K562 (cell line): ENCODE measurements at regions not wholly inside any gene's neighbourhood (a gene's known extent, or its start where the extent isn't known, plus 50 kb on each side); places are given as distances from the start of the nearest gene placed in this dataset.
A peak's percentile ranks its signal among the peaks of the same experiment; 100 is the strongest.

ENCODE experiments used
- ATAC-seq: fragments of 200-7000 bp; cut with Tn5 transposase; 3 replicates; pipeline ENCODE4 v1.9.1; 2020; ENCODE audit warnings: moderate library complexity
- BruUV-seq: library from RNA; stranded (reverse); fragments of 400-500 nt; replicated peaks from 2 replicates; lab custom pipeline; 2021; lab: Mats Ljungman, UMichigan
- CTCF ChIA-PET: fragments of 300-600 bp; formaldehyde crosslinking; extraction: SDS; loops from one replicate; lab custom pipeline; 2021; ENCODE audit warnings: low intra/inter-chr PET ratio; lab: Yijun Ruan, JAX
- POLR2A ChIA-PET: fragments of 300-600, 350-650 bp; sonication (Branson Sonifier 250); formaldehyde crosslinking; extraction: SDS; loops from one replicate; lab custom pipeline; 2021; ENCODE audit warnings: antibody characterized with exemption, inconsistent platforms; lab: Yijun Ruan, JAX
- DNase-seq, 4 experiments: peaks; one replicate each; pipeline versions ENCODE4 v3.0.0 to v3.0.0-alpha.2; 2011 to 2018; ENCODE audit warnings: low spot score in 3 of 4, mixed read lengths in 3 of 4; ENCODE audit errors: extremely low read depth in 1 of 4
- FAIRE-seq: peaks from 2 replicates; lab custom pipeline; 2011; peaks lifted over from hg19 to GRCh38; lab: Jason Lieb, UNC
- H2AFZ ChIP-seq: 2 replicates; pipeline ENCODE4 v1.6.0; 2011; ENCODE audit warnings: low read depth, low read length, control low read depth, inconsistent platforms
- H3K27ac ChIP-seq: fragments of 200-600 bp; 3 replicates; pipeline ENCODE4 v1.8.0; 2011; ENCODE audit warnings: low read depth, mild to moderate bottlenecking, control low read depth, inconsistent platforms, low read length, moderate library complexity, mixed read lengths; ENCODE audit errors: extremely low read depth
- H3K27me3 ChIP-seq, 2 experiments: fragments of 300-600 bp in 1 of 2; 2 replicates in 1 of 2; 3 replicates in 1 of 2; pipeline versions ENCODE4 v1.6.0 to v1.8.0; 2011; ENCODE audit warnings: inconsistent platforms in 2 of 2, low read length in 2 of 2, mild to moderate bottlenecking in 1 of 2, mixed read lengths in 1 of 2, moderate library complexity in 1 of 2; ENCODE audit not compliant: control insufficient read depth in 2 of 2, insufficient read depth in 2 of 2
- H3K36me3 ChIP-seq: fragments of 300-600 bp; 3 replicates; pipeline ENCODE4 v1.8.0; 2011; ENCODE audit warnings: mild to moderate bottlenecking, low read length, inconsistent platforms; ENCODE audit not compliant: control insufficient read depth, insufficient read depth
- H3K4me1 ChIP-seq, 2 experiments: fragments of 200-600 bp in 1 of 2; replicated peaks in 1 of 2; 2 replicates in 1 of 2; 3 replicates in 1 of 2; pipeline versions ENCODE4 v1.5.1 to v1.8.0; 2011; ENCODE audit warnings: inconsistent platforms in 2 of 2, low read length in 2 of 2, mild to moderate bottlenecking in 1 of 2, mixed read lengths in 1 of 2, moderate library complexity in 1 of 2; ENCODE audit not compliant: control insufficient read depth in 2 of 2, insufficient read depth in 2 of 2
- H3K4me2 ChIP-seq: 2 replicates; pipeline ENCODE4 v1.6.1; 2011; ENCODE audit warnings: low read length, control low read depth, inconsistent platforms, mixed read lengths; ENCODE audit not compliant: insufficient read depth
- H3K4me3 ChIP-seq: fragments of 200-600 bp; sonication (generic), shearing (Covaris generic); 2 replicates; pipeline ENCODE4 v1.5.1; 2016; ENCODE audit warnings: control low read depth, inconsistent platforms
- H3K79me2 ChIP-seq: fragments of 200-600 bp; 3 replicates; pipeline ENCODE4 v1.8.0; 2011; ENCODE audit warnings: low read length, inconsistent platforms; ENCODE audit not compliant: control insufficient read depth, insufficient read depth
- H3K9ac ChIP-seq, 2 experiments: 2 replicates each; pipeline versions ENCODE4 v1.6.0 to v1.6.1; 2011; ENCODE audit warnings: low read depth in 2 of 2, low read length in 2 of 2, control low read depth in 1 of 2, inconsistent platforms in 1 of 2, mild to moderate bottlenecking in 1 of 2, mixed read lengths in 1 of 2; ENCODE audit not compliant: insufficient read depth in 1 of 2
- H3K9me1 ChIP-seq: one replicate; pipeline ENCODE4 v1.6.0; 2011; ENCODE audit warnings: inconsistent platforms, mild to moderate bottlenecking, low read length, moderate library complexity; ENCODE audit not compliant: control insufficient read depth, insufficient read depth
- H3K9me3 ChIP-seq: replicated peaks from 2 replicates; pipeline ENCODE4 v1.5.1; 2011; ENCODE audit warnings: low read depth, low read length, inconsistent platforms; ENCODE audit not compliant: control insufficient read depth, insufficient read depth
- H4K20me1 ChIP-seq: replicated peaks from 2 replicates; pipeline ENCODE4 v1.6.1; 2011; ENCODE audit warnings: low read length, inconsistent platforms, mixed read lengths; ENCODE audit not compliant: control insufficient read depth, insufficient read depth
- CBX8 ChIP-seq: fragments of 200-600 bp; sonication (generic); IDR thresholded peaks from 2 replicates; pipeline ENCODE4 v1.6.1; 2012; ENCODE audit warnings: borderline replicate concordance, mixed run types, low read depth, mild to moderate bottlenecking, moderate library complexity, mixed read lengths, low read length, control low read depth, inconsistent platforms; ENCODE audit not compliant: poor library complexity, severe bottlenecking; ENCODE audit errors: extremely low read depth
- CREBBP ChIP-seq: IDR thresholded peaks from one replicate; pipeline ENCODE4 v1.6.1; 2012; ENCODE audit warnings: low read depth, mild to moderate bottlenecking, control low read depth, inconsistent platforms, low read length
- E2F8 ChIP-seq: fragments of 450-650 bp; IDR thresholded peaks from 2 replicates; pipeline ENCODE4 v1.7.1; 2018; ENCODE audit warnings: mild to moderate bottlenecking, low read depth; ENCODE audit not compliant: partially characterized antibody
- EZH2 ChIP-seq: IDR thresholded peaks from 2 replicates; pipeline ENCODE4 v1.6.1; 2012; ENCODE audit warnings: low read depth, mild to moderate bottlenecking, inconsistent platforms, low read length, borderline replicate concordance
- HDAC3 ChIP-seq: fragments of 450-650 bp; IDR thresholded peaks from 2 replicates; pipeline ENCODE4 v1.6.1; 2018; ENCODE audit warnings: borderline replicate concordance, mild to moderate bottlenecking, moderate library complexity; ENCODE audit not compliant: partially characterized antibody
- HDGF ChIP-seq: fragments of 450-650 bp; IDR thresholded peaks from 2 replicates; pipeline ENCODE4 v1.6.1; 2016
- MYC ChIP-seq, 2 experiments: fragments of 250-450 bp in 1 of 2; sonication (Bioruptor Pico) in 1 of 2; IDR thresholded peaks; 2 replicates each; pipeline versions ENCODE4 v1.5.1 to v1.6.1; 2012 to 2021; ENCODE audit warnings: low read depth in 2 of 2, borderline replicate concordance in 1 of 2, improper control_type of control experiment in 1 of 2, low read length in 1 of 2, mild to moderate bottlenecking in 1 of 2, moderate library complexity in 1 of 2
- MYNN ChIP-seq, 2 experiments: sonication (generic); formaldehyde crosslinking in 1 of 2; IDR thresholded peaks; 2 replicates each; pipeline versions ENCODE4 v1.5.0 to v1.6.1; 2016 to 2020; ENCODE audit warnings: antibody characterized with exemption in 1 of 2, missing genetic modification reagents in 1 of 2
- PTTG1 ChIP-seq: fragments of 450-650 bp; IDR thresholded peaks from 2 replicates; pipeline ENCODE4 v1.6.1; 2016; ENCODE audit warnings: low read depth, mild to moderate bottlenecking, missing genetic modification characterization, missing compliant biosample characterization
- RBM25 ChIP-seq: fragments of 200-400 bp; formaldehyde crosslinking; IDR thresholded peaks from 2 replicates; pipeline ENCODE4 v1.6.1; 2018; ENCODE audit warnings: low read length, low read depth, moderate library complexity; ENCODE audit not compliant: severe bottlenecking
- RFX7 ChIP-seq: fragments of 250-450 bp; sonication (Bioruptor Pico); IDR thresholded peaks from 2 replicates; pipeline ENCODE4 v1.5.1; 2021; ENCODE audit warnings: mild to moderate bottlenecking
- SP2 ChIP-seq: IDR thresholded peaks from 2 replicates; pipeline ENCODE4 v1.6.1; 2011; ENCODE audit warnings: mild to moderate bottlenecking, low read depth, low read length, moderate library complexity; ENCODE audit not compliant: poor library complexity, severe bottlenecking; ENCODE audit errors: extremely low read depth
- TAF15 ChIP-seq: fragments of 200-400 bp; formaldehyde crosslinking; IDR thresholded peaks from 2 replicates; pipeline ENCODE4 v1.6.1; 2017; ENCODE audit warnings: mild to moderate bottlenecking, low read depth, low read length, moderate library complexity
- ZBTB49 ChIP-seq: sonication (generic); formaldehyde crosslinking; IDR thresholded peaks from 2 replicates; pipeline ENCODE4 v1.8.0; 2022; ENCODE audit warnings: missing genetic modification reagents, mild to moderate bottlenecking, borderline replicate concordance
- ZEB2 ChIP-seq: fragments of 450-650 bp; IDR thresholded peaks from 2 replicates; pipeline ENCODE4 v1.6.1; 2016
- ZNF12 ChIP-seq: sonication (generic); formaldehyde crosslinking; IDR thresholded peaks from 2 replicates; pipeline ENCODE4 v1.4.0; 2020; ENCODE audit warnings: mild to moderate bottlenecking, missing genetic modification reagents
- ZNF121 ChIP-seq: sonication (generic); formaldehyde crosslinking; conservative IDR thresholded peaks from 2 replicates; pipeline ENCODE4 v1.8.0; 2022; ENCODE audit warnings: missing genetic modification reagents
- ZNF175 ChIP-seq: fragments of 200-800 bp; sonication (Bioruptor generic); IDR thresholded peaks from 2 replicates; pipeline ENCODE4 v1.6.1; 2016; ENCODE audit warnings: low read depth, mild to moderate bottlenecking, missing genetic modification characterization, missing compliant biosample characterization
- WGBS: fragments of 100-300 bp; shearing (Covaris generic); methylation state at CpG from one replicate; pipeline ENCODE4 v1.1.6; 2016; ENCODE audit warnings: low coverage, mixed read lengths; ENCODE audit not compliant: insufficient coverage; ENCODE audit errors: missing lambda C conversion rate; 5-methylcytosine and 5-hydroxymethylcytosine counted together
- in situ Hi-C: fragments of 300-500 bp; cut with MboI; formaldehyde crosslinking; loops from 4 replicates; pipeline ENCODE4 v1.15.0; 2018; ENCODE audit warnings: inconsistent platforms, mixed read lengths
- intact Hi-C: fragments of 100-400 bp; cut with micrococcal nuclease; formaldehyde crosslinking; loops from 2 replicates; pipeline ENCODE4 v1.14.2; 2022

- TF ChIP-seq ZNF175 (CRISPR knock-in tag) = no peak
- TF ChIP-seq CBX8 = no peak
- TF ChIP-seq MYC (IDR thresholded peaks at IDR 0.05; ENCODE audit: low read depth, low read length) = no peak
- TF ChIP-seq MYC (CRISPR knock-in tag; IDR thresholded peaks at IDR 0.05; ENCODE audit: borderline replicate concordance, low read depth) = no peak
- no peak for TF ChIP-seq E2F8
- no peak for TF ChIP-seq ZEB2
- no peak for TF ChIP-seq HDGF
- TF ChIP-seq RFX7 (CRISPR knock-in tag) = no peak
- no peak for TF ChIP-seq ZNF121 (CRISPR knock-in tag)
- no peak for TF ChIP-seq SP2
These were observed 89.6 kb upstream of the PKDCC start (continued) for GRCh38 chr2:41958251-41958650.

GRCh38 chr2:41958775-41959174 is 89.0 kb upstream of the PKDCC start:
- no TSS peak for BruUV-seq
- TF ChIP-seq TAF15 = no peak
- TF ChIP-seq EZH2 = no peak
- no peak for TF ChIP-seq HDAC3
- TF ChIP-seq ZBTB49 (CRISPR knock-in tag) = no peak
- no peak for TF ChIP-seq MYNN (IDR thresholded peaks at IDR 0.05)
- TF ChIP-seq MYNN (CRISPR knock-in tag; IDR thresholded peaks at IDR 0.05) = no peak
- no peak for TF ChIP-seq CREBBP
- no peak for TF ChIP-seq PTTG1 (tag)
- no peak for TF ChIP-seq ZNF12 (CRISPR knock-in tag)
- TF ChIP-seq RBM25 = peak; percentile 37

More at GRCh38 chr2:41958775-41959174, 89.0 kb upstream of the PKDCC start:
- DNase-seq (no peak), ATAC-seq (no peak), FAIRE-seq (no peak)
- intact Hi-C loops (no loop called here), in situ Hi-C loops (no loop called here)
- no peaks in the 10 kb centered on the region for H3K9me3 ChIP-seq
- POLR2A ChIA-PET = no interaction called here
- no peaks in the 10 kb centered on the region for H3K4me1 ChIP-seq
- H3K9ac ChIP-seq = no peak overlapping the region
- H3K4me3 ChIP-seq = no peak overlapping the region
- no peaks in the 10 kb centered on the region for H3K9me1 ChIP-seq
- H4K20me1 ChIP-seq = no peaks in the 10 kb centered on the region
- H3K4me2 ChIP-seq = no peak overlapping the region
- CTCF ChIA-PET = no interaction called here
- no peaks in the 10 kb centered on the region for H3K36me3 ChIP-seq
- WGBS = 2% methylated on average over 2 of the region's 2 CpGs
- H3K27ac ChIP-seq = no peak overlapping the region
- H2AFZ ChIP-seq = no peak overlapping the region
- H3K27me3 ChIP-seq = peaks cover 0 to 16% of the 10 kb centered on the region in 2 experiments; a peak in 2 of 5 replicates
- no peaks in the 10 kb centered on the region for H3K79me2 ChIP-seq
